ENCODE measurements at regions not wholly inside any gene's neighbourhood (a gene's known extent, or its start where the extent isn't known, plus 50 kb on each side); places are given as distances from the start of the nearest gene placed in this dataset.

GRCh38 chr13:106295971-106296370, 239.5 kb downstream of the EFNB2 start:
- DNase-seq: no peak

DNA sequence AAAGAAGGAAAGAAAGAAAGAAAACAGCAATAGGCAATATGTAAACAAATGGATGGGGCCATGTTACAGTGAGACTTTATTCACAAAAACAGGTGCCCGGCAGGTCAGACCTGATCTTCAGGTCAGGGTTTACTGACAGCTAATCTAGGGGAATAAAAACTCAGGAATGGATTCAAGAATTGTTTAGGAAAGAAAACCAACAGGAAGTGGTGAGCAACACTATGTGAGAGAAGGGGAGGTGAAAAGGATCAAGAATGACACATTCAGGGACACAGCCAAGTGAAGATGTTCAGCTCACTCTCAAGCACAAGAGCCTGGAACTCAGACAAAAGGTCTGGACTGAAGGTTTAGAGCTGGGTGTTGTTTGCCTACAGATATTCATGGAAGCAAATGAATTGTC, 244.5 kb downstream of the EFNB2 start:
- peak; percentile 9 for DNase-seq

- DNase-seq: no peak
Measured at GRCh38 chr13:106287351-106287750, 248.1 kb downstream of the EFNB2 start.

DNA sequence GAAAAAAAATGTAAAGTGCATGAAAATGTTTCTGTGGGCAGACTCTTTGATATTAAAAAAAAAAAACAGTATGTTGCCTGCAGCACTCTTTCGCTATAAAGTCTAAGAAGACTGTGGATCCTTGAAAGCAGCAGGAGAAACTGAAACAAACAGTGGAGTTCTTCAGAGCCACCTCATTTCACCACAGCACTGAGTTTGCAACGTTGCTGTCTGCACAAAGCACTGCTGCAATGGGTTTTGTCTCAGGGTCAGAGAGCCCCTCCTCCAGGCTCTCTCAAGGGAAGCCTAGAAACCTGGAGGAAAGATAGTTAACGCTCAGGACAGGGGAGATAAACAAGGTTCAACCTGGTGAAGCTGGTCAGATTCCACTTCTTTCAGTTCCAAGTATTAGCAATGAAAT, 248.7 kb downstream of the EFNB2 start:
- DNase-seq: no peak

DNA sequence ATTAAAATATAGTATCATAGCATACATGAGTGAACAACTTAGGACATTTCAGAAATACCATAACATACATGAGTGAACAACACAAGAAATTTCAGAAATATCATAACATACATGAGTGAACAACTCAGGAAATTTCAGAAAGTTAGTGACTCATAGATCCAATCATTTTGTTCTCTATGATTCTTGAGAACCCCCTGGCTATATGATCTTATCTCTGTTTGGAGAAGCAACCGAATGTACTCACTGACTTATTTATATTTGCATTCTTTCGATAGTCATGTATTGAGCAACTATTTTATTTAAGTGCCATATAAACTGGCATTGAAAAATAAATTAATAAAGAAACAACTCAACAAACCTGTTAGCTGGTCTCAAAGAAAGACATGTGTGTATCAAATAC, 251.1 kb downstream of the EFNB2 start:
- peak; percentile 35 for DNase-seq

- DNase-seq: no peak
Measured at GRCh38 chr13:106281426-106281825, 254.0 kb downstream of the EFNB2 start.

DNA sequence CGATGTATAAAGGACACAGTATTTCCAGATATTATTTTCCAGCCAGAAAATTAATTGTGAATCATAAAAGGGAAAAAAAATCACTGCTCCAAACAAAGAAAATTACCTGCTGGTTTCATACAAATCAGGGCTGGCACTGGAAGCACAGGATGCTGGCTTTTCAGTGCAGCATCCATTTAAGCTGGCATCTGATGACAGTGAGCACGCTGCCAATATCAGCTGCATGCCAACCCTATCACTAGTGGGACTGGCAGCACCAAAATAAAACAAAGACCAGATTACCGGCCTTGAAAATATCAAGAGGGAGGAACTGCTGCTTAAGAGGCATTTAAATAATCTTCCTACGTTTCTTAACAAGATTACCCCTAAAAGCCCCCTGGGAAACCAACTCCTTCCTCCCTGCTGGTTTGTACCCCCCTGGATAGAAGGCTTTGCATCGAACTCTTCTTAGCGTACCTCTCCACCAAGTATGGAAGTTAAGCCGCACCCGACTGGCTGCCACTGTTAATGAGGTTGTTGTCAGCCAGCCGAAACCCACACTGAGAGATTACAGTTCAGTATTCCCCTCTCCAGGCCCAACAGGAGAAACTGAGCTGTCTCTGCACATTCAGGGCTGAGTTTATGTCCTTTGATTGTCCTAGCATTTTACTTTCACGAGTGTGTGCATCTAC, 257.8 kb downstream of the EFNB2 start:
- DNase-seq: no peak

GRCh38 chr13:106276876-106277275, 258.6 kb downstream of the EFNB2 start:
- no peak for DNase-seq

DNA sequence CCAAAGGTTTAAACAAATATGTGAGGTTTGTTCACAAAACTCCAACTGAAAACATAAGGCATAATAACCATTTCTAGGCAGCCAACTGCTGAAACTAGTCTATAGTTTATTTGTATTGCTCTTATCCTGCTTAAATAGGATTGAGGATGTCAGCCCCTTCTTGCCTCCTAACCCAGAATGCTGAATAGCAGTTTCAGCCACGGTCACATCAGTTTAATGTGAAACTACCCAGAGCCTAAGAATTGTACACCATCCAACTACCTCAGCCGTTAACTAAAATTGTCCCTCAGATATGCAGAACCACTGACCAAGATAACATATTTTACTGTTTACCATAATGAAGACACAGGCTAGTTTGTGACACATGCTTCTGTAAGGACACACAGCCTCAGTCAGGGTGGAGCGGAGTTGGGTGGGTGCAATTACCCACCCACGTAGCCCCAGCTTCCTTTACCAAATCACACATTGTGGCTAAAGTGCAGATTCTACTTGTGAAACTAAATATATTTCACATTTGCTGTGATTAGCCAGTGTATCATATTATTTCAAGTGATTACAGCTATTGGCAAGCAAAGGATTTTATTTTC, 259.9 kb downstream of the EFNB2 start:
- DNase-seq: no peak

DNA sequence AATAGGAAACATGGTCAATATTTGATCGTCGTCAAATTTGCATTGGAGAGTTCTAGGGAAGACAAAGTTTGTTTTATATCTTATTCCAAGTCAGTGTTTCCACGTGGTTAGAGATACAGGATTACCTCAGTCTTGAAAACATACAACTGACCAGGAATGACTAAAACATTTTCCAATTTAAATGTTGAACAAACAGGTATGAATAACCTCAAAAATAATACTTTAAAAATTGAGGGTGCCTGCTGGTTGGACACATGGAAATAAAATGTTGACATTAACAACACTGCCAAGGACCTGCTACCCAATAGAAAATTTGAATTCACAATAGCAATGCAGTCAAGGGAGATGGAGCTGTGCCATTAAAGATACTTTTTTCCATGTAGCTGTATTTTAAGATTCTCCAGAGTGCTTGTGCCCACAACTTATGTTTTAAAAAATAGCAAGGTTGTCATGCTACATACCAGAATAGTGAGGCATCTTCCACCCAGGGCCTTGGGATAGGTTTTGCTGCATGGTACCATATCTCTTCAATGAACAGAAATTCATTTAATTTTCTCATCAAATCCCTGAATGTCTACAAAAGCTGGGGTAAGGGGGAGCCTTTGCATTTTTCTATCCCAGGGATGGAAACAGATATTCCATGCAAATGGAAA, 260.8 kb downstream of the EFNB2 start:
- peak; percentile 26 for DNase-seq

DNA sequence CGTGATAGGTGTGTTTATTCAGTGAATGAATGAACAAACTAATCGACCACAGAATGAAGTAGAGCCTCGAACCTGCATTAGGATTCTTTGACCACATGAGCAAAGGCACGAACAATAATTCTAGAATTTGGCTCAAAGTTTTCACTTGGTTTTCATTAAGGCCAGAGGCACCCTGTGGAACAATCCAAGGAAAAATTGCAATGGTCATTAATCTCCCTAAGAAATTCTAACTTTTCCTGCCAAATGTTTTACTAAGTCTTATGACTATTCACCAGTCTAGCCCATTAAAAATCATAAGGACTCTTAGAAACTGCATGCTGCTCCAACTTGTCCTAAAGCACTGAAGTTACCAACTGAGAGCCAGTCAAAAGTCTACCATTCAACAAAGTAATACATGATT, 271.7 kb downstream of the EFNB2 start:
- DNase-seq: no peak

GRCh38 chr13:106262886-106263285, 272.6 kb downstream of the EFNB2 start:
- DNase-seq: no peak

DNA sequence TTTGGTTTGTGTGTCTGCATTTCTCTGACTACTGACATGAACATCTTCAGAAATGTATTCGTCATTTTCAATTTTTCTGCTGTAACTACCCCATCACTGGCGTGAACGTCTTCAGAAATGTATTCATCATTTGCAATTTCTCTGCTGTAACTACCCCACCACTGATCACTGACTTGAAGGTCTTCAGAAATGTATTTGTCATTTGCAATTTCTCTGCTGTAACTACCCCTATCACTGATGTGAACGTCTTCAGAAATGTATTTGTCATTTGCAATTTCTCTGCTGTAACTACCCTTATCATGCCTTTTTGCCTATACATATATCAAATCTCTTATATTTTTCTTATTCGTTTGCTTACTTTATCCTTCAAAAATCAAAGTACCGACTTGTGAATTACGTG, 274.0 kb downstream of the EFNB2 start:
- no peak for DNase-seq

DNA sequence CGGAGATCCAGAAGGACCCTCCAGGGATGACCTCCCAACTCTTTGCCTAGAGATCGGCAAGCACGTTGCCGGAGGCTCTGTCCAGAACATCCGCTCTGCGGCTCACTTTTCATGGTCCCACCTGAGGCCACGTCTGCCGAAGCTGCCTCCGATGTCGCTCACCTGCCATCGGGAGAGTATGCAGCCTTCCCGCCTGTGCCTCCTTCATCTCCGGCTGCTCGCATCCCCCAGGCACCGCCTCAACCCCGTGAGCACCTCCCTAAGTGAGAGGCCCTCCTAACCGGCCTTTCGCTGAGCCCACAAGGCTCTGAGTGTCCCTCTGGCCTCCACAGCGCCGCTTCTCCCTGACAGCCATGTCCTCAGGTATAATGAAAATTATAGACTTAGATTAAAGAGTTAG, 275.1 kb downstream of the EFNB2 start:
- no peak for DNase-seq

DNA sequence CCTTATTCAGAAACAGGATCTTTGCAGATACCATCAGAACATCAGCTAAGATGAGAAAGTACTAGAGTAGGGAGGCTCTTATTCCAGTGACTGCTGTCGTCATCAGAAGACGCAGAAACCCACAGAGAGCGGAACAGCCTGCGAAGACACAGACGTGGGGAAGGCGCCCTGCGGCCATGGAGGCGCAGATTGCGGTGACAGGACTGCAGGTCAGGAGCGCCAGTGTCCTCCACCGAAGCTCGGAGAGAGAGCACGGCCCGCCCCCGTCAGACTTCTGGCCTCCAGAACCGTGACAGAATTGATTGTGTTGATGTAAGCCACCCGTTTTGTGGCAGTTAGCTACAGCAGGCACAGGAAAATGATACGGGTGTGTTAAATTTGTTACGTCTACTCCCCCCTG, 275.5 kb downstream of the EFNB2 start:
- no peak for DNase-seq

GRCh38 chr13:106246666-106247188, 288.7 kb downstream of the EFNB2 start:
- no peak for DNase-seq

DNA sequence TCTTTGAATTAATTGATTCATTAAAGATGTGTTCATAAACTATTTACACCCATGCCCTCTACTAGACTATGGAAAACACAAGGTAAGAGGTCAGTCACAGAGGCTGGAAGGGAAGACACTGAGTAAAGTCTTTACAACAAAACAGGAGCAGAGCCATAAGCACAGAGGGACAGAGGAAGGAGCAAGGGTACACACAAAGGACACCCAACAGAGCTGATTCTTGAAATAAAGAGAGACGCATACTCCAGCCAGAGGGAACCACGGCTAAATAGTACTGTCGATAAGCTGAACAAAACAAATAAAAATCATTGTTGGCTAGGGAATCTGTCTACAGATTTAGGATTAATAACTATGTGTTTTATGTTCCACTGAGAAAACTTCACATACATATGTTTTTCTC, 289.2 kb downstream of the EFNB2 start:
- no peak for DNase-seq

- DNase-seq: no peak
Measured at GRCh38 chr13:106243011-106243565, 292.4 kb downstream of the EFNB2 start.

DNA sequence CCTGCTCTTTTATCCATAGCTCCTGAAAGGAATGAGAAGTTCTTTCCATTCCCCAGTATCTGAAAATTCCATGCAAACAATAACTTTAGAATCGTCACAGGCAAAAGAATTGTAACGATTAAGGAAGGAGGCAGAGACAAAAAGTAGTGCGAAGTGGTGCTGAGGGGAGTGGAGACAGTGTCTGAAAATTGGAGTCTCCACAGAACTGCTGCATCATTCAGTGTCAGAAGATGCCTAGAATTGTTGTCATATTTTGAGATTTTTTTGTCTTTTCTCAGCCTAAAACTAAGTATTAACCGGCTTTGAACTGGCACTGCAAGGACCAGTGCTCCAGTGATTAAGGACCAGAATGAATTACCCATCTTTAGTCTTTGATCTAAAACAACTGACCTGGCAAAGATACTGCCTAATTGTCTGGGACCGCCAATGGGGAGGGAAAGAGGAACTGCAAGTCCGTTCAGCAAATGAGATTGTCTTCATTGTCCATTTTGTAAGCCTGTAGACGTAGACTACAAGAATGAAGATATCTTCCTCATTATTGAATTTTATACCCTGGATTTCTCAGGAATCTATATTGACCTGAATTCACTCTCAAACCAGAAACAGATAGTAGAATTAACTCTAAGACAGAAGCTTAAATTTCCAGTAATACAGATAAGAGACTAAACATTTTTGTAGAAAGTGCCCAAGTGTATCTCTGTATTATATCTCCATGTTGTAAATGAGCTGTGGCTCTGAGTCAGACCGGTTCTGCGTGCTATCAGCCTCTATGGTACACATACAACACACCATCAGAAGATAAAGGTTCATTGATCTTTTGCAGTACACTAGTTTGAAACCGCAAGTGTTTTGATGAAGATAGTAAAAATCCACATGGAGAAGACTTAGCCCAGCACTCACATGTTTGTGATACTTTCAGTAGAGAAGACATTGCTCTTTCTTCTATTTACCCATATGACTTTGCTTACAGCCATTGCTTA, 293.2 kb downstream of the EFNB2 start:
- DNase-seq: no peak

DNA sequence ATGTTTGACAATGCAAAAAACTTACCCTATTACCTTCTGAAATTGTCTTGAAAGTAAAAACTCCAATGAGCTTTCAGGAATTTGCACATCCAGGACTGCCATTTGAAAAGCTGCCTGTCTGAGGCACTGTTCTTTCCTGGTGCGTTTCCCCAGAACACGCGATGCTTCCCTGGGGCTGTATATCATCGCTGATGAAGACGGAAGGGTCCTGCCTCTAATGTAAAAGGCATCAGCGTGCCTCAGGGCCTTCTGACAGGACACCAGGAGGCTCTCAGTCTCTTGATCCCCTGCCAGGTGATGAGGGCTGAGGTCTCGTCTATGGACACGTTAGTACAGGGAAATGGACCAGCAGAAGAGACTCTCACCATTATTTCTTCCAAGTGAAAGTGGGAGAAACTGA, 296.8 kb downstream of the EFNB2 start:
- DNase-seq: no peak

DNA sequence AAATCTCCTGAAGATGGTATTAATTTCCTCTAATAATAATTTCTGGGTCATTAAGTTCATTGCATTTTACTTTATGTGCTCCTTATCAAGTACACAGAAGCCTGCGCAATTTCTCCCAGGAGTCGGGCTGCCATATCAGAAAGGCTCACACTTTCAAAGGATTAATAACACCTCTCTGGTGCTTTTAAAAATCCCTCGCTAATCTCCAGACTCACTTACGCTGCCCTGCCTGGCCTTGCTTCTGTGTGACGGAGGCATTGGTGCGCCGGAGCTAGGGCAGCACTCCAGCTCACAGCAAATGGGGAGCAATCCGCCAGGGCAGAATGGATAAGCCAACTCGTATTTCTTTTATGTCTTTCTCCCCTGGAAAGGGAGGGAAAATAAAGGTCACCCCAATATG, 300.8 kb downstream of the EFNB2 start:
- no peak for DNase-seq

- no peak for DNase-seq
Measured at GRCh38 chr13:106233134-106233735, 302.2 kb downstream of the EFNB2 start.
